H1 (cell line): ENCODE measurements at regions not wholly inside any gene's neighbourhood (a gene's known extent, or its start where the extent isn't known, plus 50 kb on each side); places are given as distances from the start of the nearest gene placed in this dataset.

Experiments
- CTCF ChIA-PET: fragments of 300-600 bp; sonication (Branson Sonifier 250); formaldehyde crosslinking; loops from one replicate; lab custom pipeline; 2021; ENCODE audit not compliant: partially characterized antibody; lab: Charles Lee
- POLR2A ChIA-PET: fragments of 300-600 bp; sonication (Branson Sonifier 250); formaldehyde crosslinking; loops from one replicate; lab custom pipeline; 2021; ENCODE audit warnings: inconsistent platforms; ENCODE audit not compliant: partially characterized antibody; lab: Charles Lee
- DNase-seq, 2 experiments: peaks; one replicate each; pipeline versions ENCODE4 v3.0.0 to v3.0.0-alpha.2; 2010 to 2022; ENCODE audit warnings: low spot score in 2 of 2, low read depth in 1 of 2, mixed read lengths in 1 of 2
- FAIRE-seq: peaks from 2 replicates; lab custom pipeline; 2011; peaks lifted over from hg19 to GRCh38; lab: Jason Lieb, UNC
- H2AFZ ChIP-seq: 2 replicates; pipeline ENCODE4 v1.8.1; 2012; ENCODE audit warnings: low read length, inconsistent platforms
- H2AK5ac ChIP-seq: 2 replicates; pipeline ENCODE4 v1.6.1; 2013; ENCODE audit warnings: low read depth, low read length
- H2BK120ac ChIP-seq: replicated peaks from 2 replicates; pipeline ENCODE3; 2013; ENCODE audit warnings: low read depth, low read length, inconsistent platforms
- H2BK12ac ChIP-seq: 2 replicates; pipeline ENCODE4 v1.6.1; 2013; ENCODE audit warnings: low read depth, low read length
- H2BK15ac ChIP-seq: 2 replicates; pipeline ENCODE4 v1.6.1; 2013; ENCODE audit warnings: low read length
- H2BK20ac ChIP-seq: 2 replicates; pipeline ENCODE4 v1.6.1; 2013; ENCODE audit warnings: low read length
- H2BK5ac ChIP-seq: 2 replicates; pipeline ENCODE4 v1.6.1; 2013; ENCODE audit warnings: low read depth, low read length
- H3K14ac ChIP-seq: 2 replicates; pipeline ENCODE4 v1.6.1; 2013; ENCODE audit warnings: inconsistent platforms; ENCODE audit not compliant: insufficient read length
- H3K18ac ChIP-seq: 2 replicates; pipeline ENCODE4 v1.6.1; 2013; ENCODE audit warnings: low read length; ENCODE audit errors: extremely low read depth
- H3K23ac ChIP-seq: 2 replicates; pipeline ENCODE4 v1.6.1; 2013; ENCODE audit warnings: inconsistent platforms; ENCODE audit not compliant: insufficient read length
- H3K23me2 ChIP-seq: 2 replicates; pipeline ENCODE4 v1.6.1; 2013; ENCODE audit warnings: low read depth, low read length
- H3K27ac ChIP-seq: 2 replicates; pipeline ENCODE4 v1.6.1; 2011; ENCODE audit warnings: low read depth, low read length, inconsistent platforms
- H3K27me3 ChIP-seq, 4 experiments: replicated peaks in 1 of 4; 1 replicate in 1 of 4; 2 replicates in 3 of 4; pipeline versions ENCODE4 v1.6.1 to v1.8.1; 2011 to 2013; ENCODE audit warnings: low read length in 3 of 4, mild to moderate bottlenecking in 3 of 4, inconsistent platforms in 2 of 4, mixed read lengths in 2 of 4, moderate library complexity in 1 of 4; ENCODE audit not compliant: control insufficient read depth in 3 of 4, insufficient read depth in 3 of 4; ENCODE audit errors: extremely low read depth in 1 of 4
- H3K36me3 ChIP-seq, 4 experiments: 2 replicates each; pipeline versions ENCODE4 v1.6.1 to v1.8.1; 2011 to 2013; ENCODE audit warnings: mild to moderate bottlenecking in 4 of 4, low read length in 3 of 4, moderate library complexity in 2 of 4, control low read depth in 1 of 4, inconsistent platforms in 1 of 4; ENCODE audit not compliant: insufficient read depth in 4 of 4, control insufficient read depth in 2 of 4
- H3K4ac ChIP-seq: replicated peaks from 2 replicates; pipeline ENCODE3; 2013; ENCODE audit warnings: low read length, low read depth, mixed read lengths, inconsistent platforms; ENCODE audit not compliant: insufficient read length
- H3K4me1 ChIP-seq, 4 experiments: replicated peaks in 1 of 4; 1 replicate in 1 of 4; 2 replicates in 3 of 4; pipeline versions ENCODE4 v1.6.1 to v1.8.1; 2011 to 2013; ENCODE audit warnings: low read length in 3 of 4, inconsistent platforms in 2 of 4, mixed read lengths in 1 of 4; ENCODE audit not compliant: insufficient read depth in 4 of 4, control insufficient read depth in 3 of 4
- H3K4me2 ChIP-seq, 2 experiments: 2 replicates each; pipeline versions ENCODE4 v1.6.1 to v1.8.1; 2011 to 2013; ENCODE audit warnings: low read depth in 2 of 2, low read length in 2 of 2, control low read depth in 1 of 2, inconsistent platforms in 1 of 2, mild to moderate bottlenecking in 1 of 2; ENCODE audit not compliant: insufficient read depth in 1 of 2
- H3K4me3 ChIP-seq, 4 experiments: fragments of 200-600, 300-600 bp in 1 of 4; sonication (generic), shearing (Covaris generic), sonication (Bioruptor Twin) in 1 of 4; 2 replicates each; pipeline versions ENCODE4 v1.5.1 to v1.8.1; 2011 to 2016; ENCODE audit warnings: low read length in 4 of 4, low read depth in 3 of 4, control low read depth in 2 of 4, inconsistent platforms in 2 of 4, mild to moderate bottlenecking in 2 of 4, mixed read lengths in 1 of 4, moderate library complexity in 1 of 4; ENCODE audit not compliant: insufficient read depth in 2 of 4; ENCODE audit errors: extremely low read depth in 1 of 4
- H3K56ac ChIP-seq: replicated peaks from 2 replicates; pipeline ENCODE3; 2013; ENCODE audit warnings: low read depth, mild to moderate bottlenecking, mixed read lengths, low read length, inconsistent platforms; ENCODE audit not compliant: insufficient read length
- H3K79me1 ChIP-seq: 2 replicates; pipeline ENCODE4 v1.6.1; 2013; ENCODE audit warnings: low read depth, low read length, control low read depth
- H3K79me2 ChIP-seq, 2 experiments: 2 replicates each; pipeline versions ENCODE4 v1.6.1 to v1.8.1; 2012 to 2013; ENCODE audit warnings: low read length in 2 of 2, mild to moderate bottlenecking in 2 of 2, inconsistent platforms in 1 of 2; ENCODE audit not compliant: insufficient read depth in 2 of 2, control insufficient read depth in 1 of 2
- H3K9ac ChIP-seq, 4 experiments: replicated peaks in 1 of 4; 1 replicate in 1 of 4; 2 replicates in 3 of 4; pipeline versions ENCODE4 v1.6.1 to v1.8.1; 2011 to 2013; ENCODE audit warnings: low read depth in 3 of 4, low read length in 3 of 4, control low read depth in 2 of 4, mild to moderate bottlenecking in 2 of 4, moderate library complexity in 2 of 4, inconsistent platforms in 1 of 4; ENCODE audit errors: extremely low read depth in 1 of 4
- H3K9me3 ChIP-seq, 2 experiments: 2 replicates each; pipeline versions ENCODE4 v1.6.1 to v1.8.1; 2012 to 2013; ENCODE audit warnings: mild to moderate bottlenecking in 2 of 2, moderate library complexity in 2 of 2, control low read depth in 1 of 2, inconsistent platforms in 1 of 2, low read depth in 1 of 2, low read length in 1 of 2, mixed read lengths in 1 of 2; ENCODE audit not compliant: insufficient read depth in 2 of 2
- H4K20me1 ChIP-seq, 2 experiments: replicated peaks in 1 of 2; 2 replicates each; pipeline versions ENCODE3 to v1.8.1; 2011 to 2013; ENCODE audit warnings: inconsistent platforms in 2 of 2, low read length in 2 of 2, mild to moderate bottlenecking in 1 of 2; ENCODE audit not compliant: insufficient read depth in 2 of 2, control insufficient read depth in 1 of 2
- H4K5ac ChIP-seq: 2 replicates; pipeline ENCODE4 v1.6.1; 2013; ENCODE audit warnings: low read length, low read depth, mixed read lengths, inconsistent platforms; ENCODE audit not compliant: insufficient read length
- H4K8ac ChIP-seq: 2 replicates; pipeline ENCODE4 v1.8.0; 2013; ENCODE audit warnings: mild to moderate bottlenecking, moderate library complexity, low read length, inconsistent platforms; ENCODE audit not compliant: insufficient read depth; ENCODE audit errors: extremely low read depth
- H4K91ac ChIP-seq: replicated peaks from 2 replicates; pipeline ENCODE3; 2013; ENCODE audit warnings: low read length, mixed read lengths, inconsistent platforms; ENCODE audit not compliant: insufficient read length
- ASH2L ChIP-seq: fragments of 200-600, 300-600 bp; sonication (generic); IDR thresholded peaks from one replicate; pipeline ENCODE4 v1.7.1; 2017; ENCODE audit warnings: low read length
- CREB1 ChIP-seq: IDR thresholded peaks from 2 replicates; pipeline ENCODE4 v1.6.1; 2012; ENCODE audit warnings: inconsistent platforms
- CTBP2 ChIP-seq: IDR thresholded peaks from 2 replicates; pipeline ENCODE4 v1.7.0; 2011; ENCODE audit warnings: borderline replicate concordance, mild to moderate bottlenecking, moderate library complexity, mixed read lengths, low read length; ENCODE audit not compliant: insufficient read depth, insufficient read length
- EP300 ChIP-seq, 2 experiments: IDR thresholded peaks; 1 replicate in 1 of 2; 2 replicates in 1 of 2; pipeline ENCODE4 v1.6.1; 2011 to 2012; ENCODE audit warnings: low read depth in 2 of 2, low read length in 2 of 2, mild to moderate bottlenecking in 2 of 2, borderline replicate concordance in 1 of 2, inconsistent platforms in 1 of 2, moderate library complexity in 1 of 2
- RFX5 ChIP-seq: IDR thresholded peaks from 2 replicates; pipeline ENCODE4 v1.6.1; 2011; ENCODE audit warnings: low read depth, low read length, improper control_type of control experiment, borderline replicate concordance
- SIN3A ChIP-seq, 2 experiments: IDR thresholded peaks in 1 of 2; conservative IDR thresholded peaks in 1 of 2; 2 replicates each; pipeline ENCODE4 v1.6.1; 2011 to 2012; ENCODE audit warnings: low read length in 2 of 2, improper control_type of control experiment in 1 of 2, low read depth in 1 of 2, mild to moderate bottlenecking in 1 of 2
- SIX5 ChIP-seq: IDR thresholded peaks from 2 replicates; pipeline ENCODE4 v1.6.1; 2011; ENCODE audit warnings: mild to moderate bottlenecking, low read depth, low read length
- SRF ChIP-seq: IDR thresholded peaks from 2 replicates; pipeline ENCODE4 v1.6.1; 2011; ENCODE audit warnings: mild to moderate bottlenecking, low read depth, low read length, moderate library complexity
- TAF1 ChIP-seq: IDR thresholded peaks from 2 replicates; pipeline ENCODE4 v1.6.1; 2011; ENCODE audit warnings: mild to moderate bottlenecking, low read depth, low read length
- WGBS, 2 experiments: shearing (Covaris generic) in 1 of 2; methylation state at CpG; one replicate each; pipeline versions ENCODE4 v1.1.6 to v1.1.7; 2013 to 2015; ENCODE audit warnings: low lambda C conversion rate in 2 of 2, mixed read lengths in 2 of 2, inconsistent platforms in 1 of 2, low coverage in 1 of 2, missing lambda C conversion rate in 1 of 2; ENCODE audit not compliant: insufficient replicate concordance in 2 of 2, insufficient coverage in 1 of 2, insufficient read length in 1 of 2; ENCODE audit errors: extremely low coverage in 1 of 2, missing lambda C conversion rate in 1 of 2; 5-methylcytosine and 5-hydroxymethylcytosine counted together

- CTCF ChIA-PET, result no interaction called here
- 82% methylated on average over 7 of the region's 7 CpGs; no CpG with 5 or more reads in 1 of the 2 experiments for WGBS, 2 experiments
- Histone ChIP-seq H2AFZ (peak overlapping the region; percentile 53; the same call in 1 of the 2 replicates), H2BK12ac (no peak overlapping the region), H3K27ac (no peak overlapping the region), H3K9me3 (no peaks in the 10 kb centered on the region), H4K5ac (no peak overlapping the region), H2BK120ac (no peak overlapping the region), H3K4me3 (no peak overlapping the region), H3K27me3 (no peaks in the 10 kb centered on the region), H3K79me1 (no peaks in the 10 kb centered on the region), H2BK5ac (no peak overlapping the region), H4K91ac (no peak overlapping the region), H3K18ac (no peak overlapping the region), H3K79me2 (no peaks in the 10 kb centered on the region), H3K9ac (no peak overlapping the region), H4K8ac (no peak overlapping the region), H2AK5ac (no peak overlapping the region), H3K56ac (no peak overlapping the region), H4K20me1 (no peaks in the 10 kb centered on the region), H3K4me1 (no peaks in the 10 kb centered on the region; a peak in 1 of 7 replicates), H3K23ac (no peak overlapping the region), H3K4ac (no peak overlapping the region), H2BK15ac (no peak overlapping the region), H3K14ac (no peak overlapping the region), H3K36me3 (no peaks in the 10 kb centered on the region), H3K4me2 (no peak overlapping the region), H2BK20ac (no peak overlapping the region), H3K23me2 (no peaks in the 10 kb centered on the region)
- POLR2A ChIA-PET, result no interaction called here
- no peak for TF ChIP-seq ASH2L
- TF ChIP-seq SRF, result no peak
- TF ChIP-seq SIN3A (conservative IDR thresholded peaks at IDR 0.05 in 1 of 2, IDR thresholded peaks at IDR 0.05 in 1 of 2; ENCODE audit: low read depth in 1 of 2, low read length in 2 of 2), result no peak
- no peak for TF ChIP-seq RFX5
- no peak for TF ChIP-seq CTBP2
- TF ChIP-seq CREB1, result no peak
- TF ChIP-seq SIX5, result no peak
- no peak for TF ChIP-seq TAF1
- TF ChIP-seq EP300 (IDR thresholded peaks at IDR 0.05; ENCODE audit: borderline replicate concordance in 1 of 2, low read depth in 2 of 2, low read length in 2 of 2), result no peak
- FAIRE-seq (no peak), DNase-seq (no peak)
Observed at GRCh38 chr3:139292192-139292591, 51.6 kb upstream of the MRPS22 start.
